ENCODE measurements at regions not wholly inside any gene's neighbourhood (a gene's known extent, or its start where the extent isn't known, plus 50 kb on each side); places are given as distances from the start of the nearest gene placed in this dataset.

DNA sequence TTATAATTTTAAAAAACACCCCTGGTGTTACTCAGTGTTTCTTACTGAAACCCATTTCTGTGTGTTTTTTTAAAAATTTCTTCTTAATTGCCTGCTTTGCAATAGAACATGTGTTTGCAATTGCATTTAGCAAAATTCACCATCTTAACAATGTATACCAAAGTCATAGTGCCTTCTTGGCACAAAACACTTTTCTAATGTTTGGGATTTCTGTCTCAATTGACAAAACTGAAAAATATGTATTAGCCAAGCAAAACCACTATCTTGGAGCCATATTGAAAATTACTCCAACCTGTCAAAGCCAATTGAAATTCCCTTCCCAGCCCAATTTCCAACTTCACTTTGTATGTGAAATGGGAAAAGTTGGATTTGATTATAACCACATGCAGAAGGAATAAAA lies 88.4 kb upstream of the RSPO3 start:
- no peaks in the 10 kb centered on the region for H3K27me3 Mint-ChIP-seq (ENCODE audit: low read depth, unreplicated experiment)
- peaks cover 11% of the 10 kb centered on the region for H3K4me1 Mint-ChIP-seq (ENCODE audit: low read depth, unreplicated experiment)
- Histone ChIP-seq H3K4me3 (ENCODE audit: insufficient read depth, low read depth, low read length) (no peak overlapping the region), H3K4me1 (ENCODE audit: insufficient read depth, low read length) (no peaks in the 10 kb centered on the region), H2AFZ (ENCODE audit: low read depth, low read length) (no peak overlapping the region), H3K27ac (ENCODE audit: low read depth, low read length) (no peak overlapping the region), H3K36me3 (ENCODE audit: insufficient read depth, low read length) (no peaks in the 10 kb centered on the region), H3K9me3 (ENCODE audit: insufficient read depth, low read depth, low read length) (no peaks in the 10 kb centered on the region), H3K79me2 (ENCODE audit: insufficient read depth, low read length) (no peaks in the 10 kb centered on the region), H3K27me3 (ENCODE audit: insufficient read depth, low read length) (no peaks in the 10 kb centered on the region), H3K4me2 (ENCODE audit: low read length) (no peak overlapping the region), H3K9ac (ENCODE audit: low read length) (no peak overlapping the region), H4K20me1 (ENCODE audit: insufficient read depth, low read length) (no peaks in the 10 kb centered on the region)
- no peak overlapping the region for H3K4me3 Mint-ChIP-seq (ENCODE audit: unreplicated experiment)
- no peak for TF ChIP-seq EZH2 (IDR thresholded peaks at IDR 0.05; ENCODE audit: insufficient read depth, low read length)
- TF ChIP-seq, protein P1, sequence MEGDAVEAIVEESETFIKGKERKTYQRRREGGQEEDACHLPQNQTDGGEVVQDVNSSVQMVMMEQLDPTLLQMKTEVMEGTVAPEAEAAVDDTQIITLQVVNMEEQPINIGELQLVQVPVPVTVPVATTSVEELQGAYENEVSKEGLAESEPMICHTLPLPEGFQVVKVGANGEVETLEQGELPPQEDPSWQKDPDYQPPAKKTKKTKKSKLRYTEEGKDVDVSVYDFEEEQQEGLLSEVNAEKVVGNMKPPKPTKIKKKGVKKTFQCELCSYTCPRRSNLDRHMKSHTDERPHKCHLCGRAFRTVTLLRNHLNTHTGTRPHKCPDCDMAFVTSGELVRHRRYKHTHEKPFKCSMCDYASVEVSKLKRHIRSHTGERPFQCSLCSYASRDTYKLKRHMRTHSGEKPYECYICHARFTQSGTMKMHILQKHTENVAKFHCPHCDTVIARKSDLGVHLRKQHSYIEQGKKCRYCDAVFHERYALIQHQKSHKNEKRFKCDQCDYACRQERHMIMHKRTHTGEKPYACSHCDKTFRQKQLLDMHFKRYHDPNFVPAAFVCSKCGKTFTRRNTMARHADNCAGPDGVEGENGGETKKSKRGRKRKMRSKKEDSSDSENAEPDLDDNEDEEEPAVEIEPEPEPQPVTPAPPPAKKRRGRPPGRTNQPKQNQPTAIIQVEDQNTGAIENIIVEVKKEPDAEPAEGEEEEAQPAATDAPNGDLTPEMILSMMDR (IDR thresholded peaks at IDR 0.05; ENCODE audit: insufficient read depth, low read depth, low read length), result no peak
- H3K9me3 Mint-ChIP-seq (ENCODE audit: unreplicated experiment), result no peaks in the 10 kb centered on the region
- FAIRE-seq, result no peak
- no peaks in the 10 kb centered on the region for H3K36me3 Mint-ChIP-seq (ENCODE audit: low read depth, unreplicated experiment)
- no peak overlapping the region for H3K27ac Mint-ChIP-seq (ENCODE audit: unreplicated experiment)
- DNase-seq (ENCODE audit: low read depth), result no peak

DNA sequence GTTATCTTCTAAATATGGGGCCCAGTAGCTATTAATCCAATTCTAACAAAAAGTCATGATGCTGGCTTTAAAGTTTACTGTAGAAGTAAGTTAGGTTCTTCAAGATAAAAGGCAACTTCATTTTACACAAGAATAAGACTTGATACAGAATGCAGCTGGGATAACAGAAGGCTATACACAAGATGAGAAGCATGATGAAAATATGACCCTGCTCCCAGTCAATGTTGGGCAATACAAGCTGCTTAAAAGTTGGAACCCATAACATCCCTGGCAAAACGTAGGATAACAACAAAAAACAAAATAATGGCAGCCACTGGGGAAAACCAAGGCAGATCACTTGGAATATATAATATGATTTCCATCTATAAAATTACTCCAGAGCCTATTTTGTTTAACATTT lies 87.6 kb upstream of the RSPO3 start:
- TF ChIP-seq, protein P1 (IDR thresholded peaks at IDR 0.05; ENCODE audit: insufficient read depth, low read depth, low read length), result no peak
- no peak for TF ChIP-seq EZH2 (IDR thresholded peaks at IDR 0.05; ENCODE audit: insufficient read depth, low read length)
- H3K27ac ChIP-seq (ENCODE audit: low read depth, low read length), result no peak overlapping the region
- DNase-seq (ENCODE audit: low read depth) (no peak), FAIRE-seq (no peak)
- Mint-ChIP-seq H3K4me3 (ENCODE audit: unreplicated experiment) (no peak overlapping the region), H3K27me3 (ENCODE audit: low read depth, unreplicated experiment) (no peaks in the 10 kb centered on the region), H3K36me3 (ENCODE audit: low read depth, unreplicated experiment) (no peaks in the 10 kb centered on the region), H3K4me1 (ENCODE audit: low read depth, unreplicated experiment) (peaks cover 11% of the 10 kb centered on the region), H3K9me3 (ENCODE audit: unreplicated experiment) (no peaks in the 10 kb centered on the region), H3K27ac (ENCODE audit: unreplicated experiment) (no peak overlapping the region)
- no peak overlapping the region for H3K4me2 ChIP-seq (ENCODE audit: low read length)
- no peaks in the 10 kb centered on the region for H3K27me3 ChIP-seq (ENCODE audit: insufficient read depth, low read length)
- no peak overlapping the region for H3K9ac ChIP-seq (ENCODE audit: low read length)
- H3K36me3 ChIP-seq (ENCODE audit: insufficient read depth, low read length), result no peaks in the 10 kb centered on the region
- no peaks in the 10 kb centered on the region for H4K20me1 ChIP-seq (ENCODE audit: insufficient read depth, low read length)
- no peaks in the 10 kb centered on the region for H3K9me3 ChIP-seq (ENCODE audit: insufficient read depth, low read depth, low read length)
- no peak overlapping the region for H2AFZ ChIP-seq (ENCODE audit: low read depth, low read length)
- no peak overlapping the region for H3K4me3 ChIP-seq (ENCODE audit: insufficient read depth, low read depth, low read length)
- no peaks in the 10 kb centered on the region for H3K79me2 ChIP-seq (ENCODE audit: insufficient read depth, low read length)
- no peaks in the 10 kb centered on the region for H3K4me1 ChIP-seq (ENCODE audit: insufficient read depth, low read length)

DNA sequence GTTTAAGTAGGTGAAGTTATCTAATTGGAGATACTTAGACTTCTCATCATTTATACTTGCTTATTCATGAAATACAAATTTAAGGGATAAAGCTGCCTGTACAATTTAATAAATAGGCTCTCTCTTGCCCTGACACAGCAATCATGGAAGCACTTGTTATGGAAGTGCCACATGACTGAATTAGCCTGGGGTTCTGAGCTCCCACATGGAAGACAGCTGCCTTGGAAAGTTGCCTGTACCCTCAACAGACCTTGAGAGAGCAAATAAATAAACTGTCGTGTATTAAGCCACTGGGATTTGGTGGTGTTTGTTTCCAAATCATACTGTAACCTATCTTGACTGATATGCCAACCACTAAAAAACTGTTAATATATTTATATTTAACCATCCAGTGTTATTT lies 87.0 kb upstream of the RSPO3 start:
- H2AFZ ChIP-seq (ENCODE audit: low read depth, low read length), result no peak overlapping the region
- DNase-seq (ENCODE audit: low read depth), result no peak
- TF ChIP-seq EZH2 (IDR thresholded peaks at IDR 0.05; ENCODE audit: insufficient read depth, low read length), result no peak
- TF ChIP-seq, protein P1 (IDR thresholded peaks at IDR 0.05; ENCODE audit: insufficient read depth, low read depth, low read length), result no peak
- Mint-ChIP-seq H3K36me3 (ENCODE audit: low read depth, unreplicated experiment) (no peaks in the 10 kb centered on the region), H3K27ac (ENCODE audit: unreplicated experiment) (no peak overlapping the region), H3K27me3 (ENCODE audit: low read depth, unreplicated experiment) (no peaks in the 10 kb centered on the region), H3K4me3 (ENCODE audit: unreplicated experiment) (no peak overlapping the region), H3K9me3 (ENCODE audit: unreplicated experiment) (no peaks in the 10 kb centered on the region), H3K4me1 (ENCODE audit: low read depth, unreplicated experiment) (peaks cover 6% of the 10 kb centered on the region)
- FAIRE-seq, result no peak
- H3K36me3 ChIP-seq (ENCODE audit: insufficient read depth, low read length), result no peaks in the 10 kb centered on the region
- no peak overlapping the region for H3K9ac ChIP-seq (ENCODE audit: low read length)
- H3K27me3 ChIP-seq (ENCODE audit: insufficient read depth, low read length), result no peaks in the 10 kb centered on the region
- H3K79me2 ChIP-seq (ENCODE audit: insufficient read depth, low read length), result no peaks in the 10 kb centered on the region
- H3K27ac ChIP-seq (ENCODE audit: low read depth, low read length), result no peak overlapping the region
- no peaks in the 10 kb centered on the region for H3K9me3 ChIP-seq (ENCODE audit: insufficient read depth, low read depth, low read length)
- no peaks in the 10 kb centered on the region for H3K4me1 ChIP-seq (ENCODE audit: insufficient read depth, low read length)
- H3K4me2 ChIP-seq (ENCODE audit: low read length), result no peak overlapping the region
- H3K4me3 ChIP-seq (ENCODE audit: insufficient read depth, low read depth, low read length), result no peak overlapping the region
- H4K20me1 ChIP-seq (ENCODE audit: insufficient read depth, low read length), result no peaks in the 10 kb centered on the region
